ENCODE measurements at regions not wholly inside any gene's neighbourhood (a gene's known extent, or its start where the extent isn't known, plus 50 kb on each side); places are given as distances from the start of the nearest gene placed in this dataset.

- Mint-ChIP-seq H3K27ac (no peak overlapping the region), H3K4me1 (peaks cover 0 to 9% (median 7%) of the 10 kb centered on the region in 4 donors), H3K27me3 (peaks cover 14% of the 10 kb centered on the region), H3K9me3 (peaks cover 0 to 2% (median 0%) of the 10 kb centered on the region in 7 donors), H3K36me3 (no peaks in the 10 kb centered on the region), H3K4me3 (peak overlapping the region in 1 of 4 donors; percentile 43)
- DNase-seq (no peak), ATAC-seq (ENCODE audit: low read depth in 2 of 2) (no peak)
- Histone ChIP-seq H3K9me3 (ENCODE audit: control insufficient read depth in 2 of 2, low read length in 2 of 2) (no peaks in the 10 kb centered on the region), H3K36me3 (ENCODE audit: control insufficient read depth, insufficient read depth, low read length) (no peaks in the 10 kb centered on the region), H3K4me1 (ENCODE audit: control insufficient read depth, insufficient read depth, low read length, poor library complexity, severe bottlenecking) (peaks cover 4% of the 10 kb centered on the region), H3K4me3 (ENCODE audit: low read depth, low read length) (no peak overlapping the region), H3K27me3 (ENCODE audit: control insufficient read depth, insufficient read depth, low read length) (no peaks in the 10 kb centered on the region), H3K27ac (ENCODE audit: insufficient read depth, low read length, poor library complexity, severe bottlenecking) (no peak overlapping the region)
Observed at GRCh38 chr20:40960101-40960500, 68.5 kb upstream of the TOP1 start.

GRCh38 chr20:40960521-40960956 is 68.1 kb upstream of the TOP1 start:
- Histone ChIP-seq H3K36me3 (ENCODE audit: control insufficient read depth, insufficient read depth, low read length) (no peaks in the 10 kb centered on the region), H3K27ac (ENCODE audit: insufficient read depth, low read length, poor library complexity, severe bottlenecking) (no peak overlapping the region), H3K9me3 (ENCODE audit: control insufficient read depth in 2 of 2, low read length in 2 of 2) (no peaks in the 10 kb centered on the region), H3K4me3 (ENCODE audit: low read depth, low read length) (no peak overlapping the region), H3K4me1 (ENCODE audit: control insufficient read depth, insufficient read depth, low read length, poor library complexity, severe bottlenecking) (peaks cover 4% of the 10 kb centered on the region), H3K27me3 (ENCODE audit: control insufficient read depth, insufficient read depth, low read length) (no peaks in the 10 kb centered on the region)
- H3K4me3 Mint-ChIP-seq: no peak overlapping the region
- no peaks in the 10 kb centered on the region for H3K36me3 Mint-ChIP-seq
- no peak overlapping the region for H3K27ac Mint-ChIP-seq
- peaks cover 13% of the 10 kb centered on the region for H3K27me3 Mint-ChIP-seq
- peaks cover 0 to 2% (median 0%) of the 10 kb centered on the region in 7 donors for H3K9me3 Mint-ChIP-seq
- H3K4me1 Mint-ChIP-seq: peaks cover 0 to 9% (median 7%) of the 10 kb centered on the region in 4 donors
- ATAC-seq (ENCODE audit: low read depth in 2 of 2) (no peak), DNase-seq (no peak)

- ATAC-seq (ENCODE audit: low read depth in 2 of 2) (no peak), DNase-seq (no peak)
- peaks cover 0 to 2% (median 0%) of the 10 kb centered on the region in 7 donors for H3K9me3 Mint-ChIP-seq
- H3K4me3 Mint-ChIP-seq: no peak overlapping the region
- Histone ChIP-seq H3K27me3 (ENCODE audit: control insufficient read depth, insufficient read depth, low read length) (no peaks in the 10 kb centered on the region), H3K27ac (ENCODE audit: insufficient read depth, low read length, poor library complexity, severe bottlenecking) (no peak overlapping the region), H3K4me1 (ENCODE audit: control insufficient read depth, insufficient read depth, low read length, poor library complexity, severe bottlenecking) (peaks cover 4% of the 10 kb centered on the region), H3K9me3 (ENCODE audit: control insufficient read depth in 2 of 2, low read length in 2 of 2) (no peaks in the 10 kb centered on the region), H3K4me3 (ENCODE audit: low read depth, low read length) (no peak overlapping the region), H3K36me3 (ENCODE audit: control insufficient read depth, insufficient read depth, low read length) (no peaks in the 10 kb centered on the region)
- no peaks in the 10 kb centered on the region for H3K36me3 Mint-ChIP-seq
- no peak overlapping the region for H3K27ac Mint-ChIP-seq
- peaks cover 0 to 9% (median 7%) of the 10 kb centered on the region in 4 donors for H3K4me1 Mint-ChIP-seq
- peaks cover 9% of the 10 kb centered on the region for H3K27me3 Mint-ChIP-seq
Observed at GRCh38 chr20:40961176-40961575, 67.4 kb upstream of the TOP1 start.

GRCh38 chr20:40961686-40962640 is 66.7 kb upstream of the TOP1 start:
- Mint-ChIP-seq H3K27ac (peak overlapping the region in 1 of 3 donors; percentile 40), H3K9me3 (peaks cover 0 to 2% (median 0%) of the 10 kb centered on the region in 7 donors), H3K27me3 (peaks cover 7% of the 10 kb centered on the region), H3K36me3 (no peaks in the 10 kb centered on the region), H3K4me1 (peaks cover 0 to 9% (median 7%) of the 10 kb centered on the region in 4 donors), H3K4me3 (no peak overlapping the region)
- Histone ChIP-seq H3K4me1 (ENCODE audit: control insufficient read depth, insufficient read depth, low read length, poor library complexity, severe bottlenecking) (peaks cover 4% of the 10 kb centered on the region), H3K9me3 (ENCODE audit: control insufficient read depth in 2 of 2, low read length in 2 of 2) (no peaks in the 10 kb centered on the region), H3K27ac (ENCODE audit: insufficient read depth, low read length, poor library complexity, severe bottlenecking) (no peak overlapping the region), H3K4me3 (ENCODE audit: low read depth, low read length) (no peak overlapping the region), H3K36me3 (ENCODE audit: control insufficient read depth, insufficient read depth, low read length) (no peaks in the 10 kb centered on the region), H3K27me3 (ENCODE audit: control insufficient read depth, insufficient read depth, low read length) (no peaks in the 10 kb centered on the region)
- peak in 1 of 2 donors; percentile 52 for ATAC-seq (ENCODE audit: low read depth in 2 of 2)
- peak in 1 of 3 donors; percentile 65 for DNase-seq

GRCh38 chr20:40962733-40963504 is 65.7 kb upstream of the TOP1 start:
- ATAC-seq (ENCODE audit: low read depth in 2 of 2): peak; percentile 68 to 82
- DNase-seq: peak; percentile 48 to 71 (median 63)
- Mint-ChIP-seq H3K36me3 (no peaks in the 10 kb centered on the region), H3K9me3 (peaks cover 0 to 2% (median 0%) of the 10 kb centered on the region in 7 donors), H3K4me1 (peaks cover 0 to 9% (median 7%) of the 10 kb centered on the region in 4 donors), H3K4me3 (no peak overlapping the region), H3K27me3 (peaks cover 5% of the 10 kb centered on the region), H3K27ac (no peak overlapping the region)
- Histone ChIP-seq H3K9me3 (ENCODE audit: control insufficient read depth in 2 of 2, low read length in 2 of 2) (no peaks in the 10 kb centered on the region), H3K27ac (ENCODE audit: insufficient read depth, low read length, poor library complexity, severe bottlenecking) (no peak overlapping the region), H3K27me3 (ENCODE audit: control insufficient read depth, insufficient read depth, low read length) (no peaks in the 10 kb centered on the region), H3K4me1 (ENCODE audit: control insufficient read depth, insufficient read depth, low read length, poor library complexity, severe bottlenecking) (peaks cover 4% of the 10 kb centered on the region), H3K36me3 (ENCODE audit: control insufficient read depth, insufficient read depth, low read length) (no peaks in the 10 kb centered on the region), H3K4me3 (ENCODE audit: low read depth, low read length) (no peak overlapping the region)

- ATAC-seq (ENCODE audit: low read depth in 2 of 2): no peak
- Mint-ChIP-seq H3K4me1 (peaks cover 0 to 9% (median 7%) of the 10 kb centered on the region in 4 donors), H3K4me3 (no peak overlapping the region)
Observed at GRCh38 chr20:40963505-40963845, 65.1 kb upstream of the TOP1 start.

GRCh38 chr20:40965671-40966070 is 63.0 kb upstream of the TOP1 start:
- H3K36me3 Mint-ChIP-seq: no peaks in the 10 kb centered on the region
- H3K4me1 Mint-ChIP-seq: peaks cover 7 to 21% (median 14%) of the 10 kb centered on the region in 4 donors
- Histone ChIP-seq H3K4me3 (ENCODE audit: low read depth, low read length) (no peak overlapping the region), H3K36me3 (ENCODE audit: control insufficient read depth, insufficient read depth, low read length) (no peaks in the 10 kb centered on the region), H3K27ac (ENCODE audit: insufficient read depth, low read length, poor library complexity, severe bottlenecking) (no peak overlapping the region), H3K27me3 (ENCODE audit: control insufficient read depth, insufficient read depth, low read length) (no peaks in the 10 kb centered on the region), H3K9me3 (ENCODE audit: control insufficient read depth in 2 of 2, low read length in 2 of 2) (no peaks in the 10 kb centered on the region), H3K4me1 (ENCODE audit: control insufficient read depth, insufficient read depth, low read length, poor library complexity, severe bottlenecking) (peaks cover 8% of the 10 kb centered on the region)
- H3K27me3 Mint-ChIP-seq: peaks cover 24% of the 10 kb centered on the region
- H3K4me3 Mint-ChIP-seq: no peak overlapping the region
- H3K27ac Mint-ChIP-seq: no peak overlapping the region
- DNase-seq: no peak
- peaks cover 0 to 2% (median 0%) of the 10 kb centered on the region in 7 donors for H3K9me3 Mint-ChIP-seq
- ATAC-seq (ENCODE audit: low read depth in 2 of 2): no peak

More at GRCh38 chr20:40963505-40963845, 65.1 kb upstream of the TOP1 start:
- H3K36me3 ChIP-seq (ENCODE audit: control insufficient read depth, insufficient read depth, low read length): no peaks in the 10 kb centered on the region
- H3K4me1 ChIP-seq (ENCODE audit: control insufficient read depth, insufficient read depth, low read length, poor library complexity, severe bottlenecking): peaks cover 4% of the 10 kb centered on the region
- DNase-seq: no peak
- H3K9me3 ChIP-seq (ENCODE audit: control insufficient read depth in 2 of 2, low read length in 2 of 2): no peaks in the 10 kb centered on the region
- H3K9me3 Mint-ChIP-seq: no peaks in the 10 kb centered on the region
- no peaks in the 10 kb centered on the region for H3K27me3 ChIP-seq (ENCODE audit: control insufficient read depth, insufficient read depth, low read length)
- H3K27ac ChIP-seq (ENCODE audit: insufficient read depth, low read length, poor library complexity, severe bottlenecking): no peak overlapping the region
- H3K27ac Mint-ChIP-seq: no peak overlapping the region
- H3K27me3 Mint-ChIP-seq: peaks cover 5% of the 10 kb centered on the region
- H3K36me3 Mint-ChIP-seq: no peaks in the 10 kb centered on the region
- no peak overlapping the region for H3K4me3 ChIP-seq (ENCODE audit: low read depth, low read length)

Data from CD4-positive, CD25-positive, alpha-beta regulatory T cell (primary cell).